ENCODE measurements at regions not wholly inside any gene's neighbourhood (a gene's known extent, or its start where the extent isn't known, plus 50 kb on each side); places are given as distances from the start of the nearest gene placed in this dataset.
A peak's percentile ranks its signal among the peaks of the same experiment; 100 is the strongest.

GRCh38 chr9:89891591-89892304 is 286.9 kb downstream of the GADD45G start:
- H3K4me2 ChIP-seq = no peak overlapping the region
- TF ChIP-seq EZH2 (IDR thresholded peaks at IDR 0.05; ENCODE audit: borderline replicate concordance) (no peak), EZH2phosphoT487 (IDR thresholded peaks at IDR 0.05; ENCODE audit: low read depth, severe bottlenecking, unreplicated experiment) (no peak)
- TF ChIP-seq, protein P1, sequence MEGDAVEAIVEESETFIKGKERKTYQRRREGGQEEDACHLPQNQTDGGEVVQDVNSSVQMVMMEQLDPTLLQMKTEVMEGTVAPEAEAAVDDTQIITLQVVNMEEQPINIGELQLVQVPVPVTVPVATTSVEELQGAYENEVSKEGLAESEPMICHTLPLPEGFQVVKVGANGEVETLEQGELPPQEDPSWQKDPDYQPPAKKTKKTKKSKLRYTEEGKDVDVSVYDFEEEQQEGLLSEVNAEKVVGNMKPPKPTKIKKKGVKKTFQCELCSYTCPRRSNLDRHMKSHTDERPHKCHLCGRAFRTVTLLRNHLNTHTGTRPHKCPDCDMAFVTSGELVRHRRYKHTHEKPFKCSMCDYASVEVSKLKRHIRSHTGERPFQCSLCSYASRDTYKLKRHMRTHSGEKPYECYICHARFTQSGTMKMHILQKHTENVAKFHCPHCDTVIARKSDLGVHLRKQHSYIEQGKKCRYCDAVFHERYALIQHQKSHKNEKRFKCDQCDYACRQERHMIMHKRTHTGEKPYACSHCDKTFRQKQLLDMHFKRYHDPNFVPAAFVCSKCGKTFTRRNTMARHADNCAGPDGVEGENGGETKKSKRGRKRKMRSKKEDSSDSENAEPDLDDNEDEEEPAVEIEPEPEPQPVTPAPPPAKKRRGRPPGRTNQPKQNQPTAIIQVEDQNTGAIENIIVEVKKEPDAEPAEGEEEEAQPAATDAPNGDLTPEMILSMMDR (IDR thresholded peaks at IDR 0.05; ENCODE audit: poor library complexity) = no peak
- WGBS (ENCODE audit: low lambda C conversion rate, missing lambda C conversion rate) = 73% methylated on average over 6 of the region's 6 CpGs
- peak overlapping the region; percentile 49 for H3K27ac ChIP-seq
- no peaks in the 10 kb centered on the region for H3K9me2 ChIP-seq (replicated peaks; ENCODE audit: insufficient read depth)
- H2AFZ ChIP-seq = no peak overlapping the region
- no peaks in the 10 kb centered on the region for H3K79me2 ChIP-seq
- peaks cover 4% of the 10 kb centered on the region for H3K4me1 ChIP-seq (ENCODE audit: insufficient read depth)
- H4K20me1 ChIP-seq (ENCODE audit: insufficient read depth, poor library complexity, severe bottlenecking) = no peaks in the 10 kb centered on the region
- no peaks in the 10 kb centered on the region for H3K36me3 ChIP-seq (replicated peaks; ENCODE audit: insufficient read depth, low read depth)
- H3K9me3 ChIP-seq (ENCODE audit: low read depth) = no peaks in the 10 kb centered on the region
- H3K27me3 ChIP-seq = no peaks in the 10 kb centered on the region
- no peak for DNase-seq (ENCODE audit: low spot score)
- H3K4me3 ChIP-seq = no peak overlapping the region

DNA sequence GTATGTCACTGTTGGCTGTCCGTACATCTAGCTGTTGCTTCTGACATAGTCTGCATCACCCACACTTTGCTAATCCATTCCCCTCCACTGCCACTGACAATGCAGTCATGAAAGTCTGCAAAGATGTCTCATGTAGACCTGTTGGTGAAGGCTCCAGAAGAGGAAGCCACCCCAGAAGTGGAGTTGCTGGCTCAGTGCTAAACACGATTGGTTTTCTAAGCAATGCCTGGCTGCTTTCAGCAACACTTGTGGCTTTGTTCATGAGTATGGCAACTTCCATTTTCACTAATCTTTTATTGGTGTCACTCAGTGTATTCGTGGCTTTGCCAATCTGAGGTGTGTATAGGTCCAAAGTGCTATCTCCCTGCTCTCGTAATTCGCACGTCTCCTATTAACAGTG is 288.1 kb downstream of the GADD45G start:
- Histone ChIP-seq H3K4me2 (no peak overlapping the region), H3K79me2 (no peaks in the 10 kb centered on the region), H3K4me3 (no peak overlapping the region), H2AFZ (no peak overlapping the region), H3K9me2 (replicated peaks; ENCODE audit: insufficient read depth) (no peaks in the 10 kb centered on the region), H3K36me3 (replicated peaks; ENCODE audit: insufficient read depth, low read depth) (no peaks in the 10 kb centered on the region), H3K27ac (no peak overlapping the region), H3K9me3 (ENCODE audit: low read depth) (no peaks in the 10 kb centered on the region), H3K27me3 (no peaks in the 10 kb centered on the region), H3K4me1 (ENCODE audit: insufficient read depth) (peaks cover 4% of the 10 kb centered on the region), H4K20me1 (ENCODE audit: insufficient read depth, poor library complexity, severe bottlenecking) (no peaks in the 10 kb centered on the region)
- WGBS (ENCODE audit: low lambda C conversion rate, missing lambda C conversion rate) = 87% methylated on average over 6 of the region's 6 CpGs
- TF ChIP-seq EZH2 (IDR thresholded peaks at IDR 0.05; ENCODE audit: borderline replicate concordance) (no peak), EZH2phosphoT487 (IDR thresholded peaks at IDR 0.05; ENCODE audit: low read depth, severe bottlenecking, unreplicated experiment) (no peak)
- TF ChIP-seq, protein P1 (IDR thresholded peaks at IDR 0.05; ENCODE audit: poor library complexity) = no peak
- DNase-seq (ENCODE audit: low spot score) = no peak

- H3K27ac ChIP-seq = no peak overlapping the region
- 97% methylated on average over 2 of the region's 2 CpGs for WGBS (ENCODE audit: low lambda C conversion rate, missing lambda C conversion rate)
Measured at GRCh38 chr9:89893886-89894285, 289.1 kb downstream of the GADD45G start.

GRCh38 chr9:89896806-89897340 is 292.1 kb downstream of the GADD45G start:
- Histone ChIP-seq H3K36me3 (replicated peaks; ENCODE audit: insufficient read depth, low read depth) (no peaks in the 10 kb centered on the region), H2AFZ (no peak overlapping the region), H3K9me2 (replicated peaks; ENCODE audit: insufficient read depth) (no peaks in the 10 kb centered on the region), H3K4me2 (no peak overlapping the region), H3K27me3 (no peaks in the 10 kb centered on the region), H3K4me1 (ENCODE audit: insufficient read depth) (no peaks in the 10 kb centered on the region), H3K4me3 (no peak overlapping the region), H3K79me2 (no peaks in the 10 kb centered on the region), H3K27ac (no peak overlapping the region), H4K20me1 (ENCODE audit: insufficient read depth, poor library complexity, severe bottlenecking) (no peaks in the 10 kb centered on the region), H3K9me3 (ENCODE audit: low read depth) (no peaks in the 10 kb centered on the region)
- TF ChIP-seq EZH2 (IDR thresholded peaks at IDR 0.05; ENCODE audit: borderline replicate concordance) (no peak), EZH2phosphoT487 (IDR thresholded peaks at IDR 0.05; ENCODE audit: low read depth, severe bottlenecking, unreplicated experiment) (no peak)
- TF ChIP-seq, protein P1 (IDR thresholded peaks at IDR 0.05; ENCODE audit: poor library complexity) = no peak
- 83% methylated on average over 5 of the region's 5 CpGs for WGBS (ENCODE audit: low lambda C conversion rate, missing lambda C conversion rate)
- no peak for DNase-seq (ENCODE audit: low spot score)

More at GRCh38 chr9:89893886-89894285, 289.1 kb downstream of the GADD45G start:
- DNase-seq (ENCODE audit: low spot score) = no peak
- peaks cover 4% of the 10 kb centered on the region for H3K4me1 ChIP-seq (ENCODE audit: insufficient read depth)
- H3K4me3 ChIP-seq = no peak overlapping the region
- H3K4me2 ChIP-seq = no peak overlapping the region
- no peaks in the 10 kb centered on the region for H3K9me2 ChIP-seq (replicated peaks; ENCODE audit: insufficient read depth)
- H3K9me3 ChIP-seq (ENCODE audit: low read depth) = no peaks in the 10 kb centered on the region
- no peaks in the 10 kb centered on the region for H3K79me2 ChIP-seq
- no peak overlapping the region for H2AFZ ChIP-seq
- no peak for TF ChIP-seq EZH2phosphoT487 (IDR thresholded peaks at IDR 0.05; ENCODE audit: low read depth, severe bottlenecking, unreplicated experiment)
- H4K20me1 ChIP-seq (ENCODE audit: insufficient read depth, poor library complexity, severe bottlenecking) = no peaks in the 10 kb centered on the region
- no peaks in the 10 kb centered on the region for H3K36me3 ChIP-seq (replicated peaks; ENCODE audit: insufficient read depth, low read depth)
- no peaks in the 10 kb centered on the region for H3K27me3 ChIP-seq

Data from hepatocyte (in vitro differentiated cells).